ENCODE measurements at regions not wholly inside any gene's neighbourhood (a gene's known extent, or its start where the extent isn't known, plus 50 kb on each side); places are given as distances from the start of the nearest gene placed in this dataset.

DNA sequence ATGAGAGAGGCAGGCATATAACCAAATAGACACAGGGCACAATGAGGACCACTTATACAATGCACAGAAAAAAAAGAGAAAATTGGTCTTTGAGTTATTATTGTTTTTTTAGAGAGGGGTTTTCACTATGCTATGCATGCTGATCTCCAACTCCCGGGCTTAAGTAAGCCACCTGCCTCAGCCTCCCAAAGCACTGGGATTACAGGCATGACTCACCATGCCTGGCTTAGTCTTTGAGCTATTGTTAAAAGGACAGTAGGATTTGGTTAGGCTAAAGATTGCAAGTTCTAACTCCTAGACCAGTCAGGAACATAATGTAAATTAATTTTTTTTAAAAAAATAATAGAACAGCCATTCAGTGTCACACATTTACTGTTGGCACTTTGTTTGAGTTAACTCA is 340.1 kb downstream of the GPAT3 start:
- no peak for TF ChIP-seq EZH2 (IDR thresholded peaks at IDR 0.05; ENCODE audit: insufficient read depth, poor library complexity, severe bottlenecking)
- TF ChIP-seq EZH2phosphoT487 (IDR thresholded peaks at IDR 0.05; ENCODE audit: insufficient read depth, low read depth): no peak
